NCI-H2029 (cell line): ENCODE measurements at regions not wholly inside any gene's neighbourhood (a gene's known extent, or its start where the extent isn't known, plus 50 kb on each side); places are given as distances from the start of the nearest gene placed in this dataset.
"Not testable (repeated sequence)": the region's sequence is repeated elsewhere in the genome, so short reads cannot be mapped to it uniquely, and the experiment has no call there.

ENCODE experiments used
- DNase-seq: peaks from one replicate; lab custom pipeline; 2025; lab: John Stamatoyannopoulos, UW

GRCh38 chr4:126924237-126924636 lies 708.5 kb upstream of the INTU start:
- no peak for DNase-seq

DNA sequence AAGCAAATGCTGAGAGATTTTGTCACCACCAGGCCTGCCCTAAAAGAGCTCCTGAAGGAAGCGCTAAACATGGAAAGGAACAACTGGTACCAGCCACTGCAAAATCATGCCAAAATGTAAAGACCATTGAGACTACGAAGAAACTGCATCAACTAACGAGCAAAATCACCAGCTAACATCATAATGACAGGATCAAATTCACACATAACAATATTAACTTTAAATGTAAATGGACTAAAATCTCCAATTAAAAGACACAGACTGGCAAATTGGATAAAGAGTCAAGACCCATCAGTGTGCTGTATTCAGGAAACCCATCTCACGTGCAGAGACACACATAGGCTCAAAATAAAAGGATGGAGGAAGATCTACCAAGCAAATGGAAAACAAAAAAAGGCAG lies 702.7 kb upstream of the INTU start:
- DNase-seq, result not testable (repeated sequence)

DNA sequence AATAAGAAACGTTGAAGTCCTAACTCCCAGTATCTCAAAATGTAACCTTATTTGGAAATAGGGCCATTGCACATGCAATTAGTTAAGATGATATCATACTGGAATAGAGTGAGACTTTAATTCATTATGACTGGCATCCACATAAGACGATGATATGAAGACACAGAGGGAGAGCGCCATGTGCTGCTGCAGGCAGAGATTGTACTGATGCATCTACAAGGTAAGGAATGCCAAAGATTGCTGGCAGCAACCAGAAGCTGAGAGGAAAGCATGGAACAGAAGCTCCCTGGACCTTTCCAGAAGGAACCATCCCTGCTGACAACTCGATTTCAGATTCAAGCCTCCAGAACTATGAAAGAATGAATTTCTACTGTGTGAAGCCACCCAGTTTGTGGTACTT lies 697.0 kb upstream of the INTU start:
- DNase-seq, result no peak

DNA sequence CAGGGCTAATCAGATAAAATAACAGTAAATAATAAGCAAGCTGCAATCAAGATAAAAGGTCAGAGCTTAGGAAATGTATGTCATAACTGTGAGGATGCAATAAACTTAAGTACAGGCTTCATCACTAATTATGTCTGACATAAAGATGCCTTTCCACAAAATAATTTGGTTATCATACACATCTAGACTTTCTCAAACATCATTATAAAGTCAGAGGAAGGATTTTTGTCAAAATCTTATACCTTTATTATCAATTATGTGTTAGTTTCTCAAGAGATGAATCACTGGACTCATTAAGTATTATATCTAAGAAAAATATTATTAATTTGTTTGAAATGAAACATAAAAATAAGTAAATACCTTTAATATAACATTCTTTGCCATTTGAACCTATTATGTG lies 695.4 kb upstream of the INTU start:
- DNase-seq, result no peak

DNA sequence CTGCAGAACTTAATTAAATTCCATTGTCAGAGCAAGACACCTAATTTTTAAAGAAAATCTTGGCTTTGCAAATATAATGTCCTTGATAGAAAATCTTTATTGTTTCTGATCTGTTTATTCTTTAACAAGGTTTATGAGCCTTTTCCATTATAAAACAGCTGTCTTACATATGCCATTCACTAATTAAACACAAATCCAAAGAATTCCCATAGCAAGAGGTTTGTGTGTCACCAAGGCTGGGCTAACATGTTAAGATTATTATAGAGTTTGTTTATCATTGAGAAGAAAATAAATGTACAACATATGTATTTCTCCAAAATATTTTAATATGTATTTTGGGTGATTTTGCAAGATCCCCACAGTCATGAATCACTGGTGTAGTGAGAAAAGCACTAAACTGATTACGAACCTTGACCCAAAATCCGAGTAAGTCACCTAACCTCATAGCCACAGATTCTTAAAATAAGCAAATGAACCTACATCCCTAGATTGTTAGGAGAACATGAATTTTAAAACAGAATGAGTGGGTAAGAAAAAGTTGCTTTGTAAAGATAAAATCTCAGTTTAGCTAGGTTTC lies 694.8 kb upstream of the INTU start:
- DNase-seq, result no peak

- no peak for DNase-seq
These were observed 693.4 kb upstream of the INTU start for GRCh38 chr4:126939401-126939800.

DNA sequence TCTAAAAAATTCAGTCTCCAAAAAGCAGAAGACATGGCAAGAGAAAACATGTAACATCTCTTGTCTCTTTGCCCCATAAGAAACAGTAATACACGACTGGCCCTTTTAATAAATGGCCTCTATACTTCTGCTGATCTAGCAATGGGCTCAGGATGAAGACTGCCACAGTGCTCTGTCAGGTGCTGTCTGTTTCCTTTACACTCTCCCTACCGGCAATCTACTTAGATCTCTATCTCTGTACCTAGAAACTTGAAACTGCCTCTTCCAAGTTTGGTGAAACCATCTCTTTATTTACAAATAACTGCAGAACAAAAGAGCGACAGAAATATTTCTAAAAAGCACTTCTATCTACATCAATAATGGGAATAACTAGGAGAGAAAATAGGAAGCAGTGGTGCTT lies 685.2 kb upstream of the INTU start:
- DNase-seq, result no peak

DNA sequence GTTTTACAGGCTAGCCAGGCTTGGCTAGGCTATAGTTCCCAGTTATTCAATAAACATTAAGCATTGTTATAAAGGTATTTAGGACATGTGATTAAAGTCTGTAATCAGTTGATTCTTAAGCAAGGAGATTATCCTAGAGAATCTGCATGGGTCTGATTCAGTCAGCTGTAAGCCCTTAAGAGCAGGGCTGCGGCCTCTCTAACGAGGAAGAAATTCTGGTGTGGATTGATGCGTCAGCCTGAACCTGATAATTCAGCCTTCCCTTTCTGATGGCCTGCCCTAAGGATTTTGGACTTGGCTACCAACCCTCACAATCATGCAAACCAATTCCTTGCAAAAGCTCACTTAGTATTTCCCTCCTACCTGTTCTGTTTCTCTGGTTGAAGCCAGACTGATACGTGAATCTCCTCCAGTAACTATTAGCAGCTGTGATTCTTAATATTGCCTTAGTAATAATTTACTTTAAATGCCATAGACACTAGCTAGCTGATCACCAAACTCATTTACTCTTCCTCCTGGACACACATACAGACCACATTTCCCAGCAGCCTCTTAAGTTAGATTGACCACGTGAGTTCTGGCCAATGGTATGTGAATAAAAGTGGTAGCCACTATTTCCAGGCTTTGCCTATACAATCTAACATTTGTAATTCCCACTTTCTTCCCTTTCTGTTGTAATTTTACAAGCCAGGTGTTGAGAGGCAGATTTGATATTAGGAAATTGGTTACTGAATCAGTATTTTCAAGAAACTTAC lies 678.0 kb upstream of the INTU start:
- no peak for DNase-seq

DNA sequence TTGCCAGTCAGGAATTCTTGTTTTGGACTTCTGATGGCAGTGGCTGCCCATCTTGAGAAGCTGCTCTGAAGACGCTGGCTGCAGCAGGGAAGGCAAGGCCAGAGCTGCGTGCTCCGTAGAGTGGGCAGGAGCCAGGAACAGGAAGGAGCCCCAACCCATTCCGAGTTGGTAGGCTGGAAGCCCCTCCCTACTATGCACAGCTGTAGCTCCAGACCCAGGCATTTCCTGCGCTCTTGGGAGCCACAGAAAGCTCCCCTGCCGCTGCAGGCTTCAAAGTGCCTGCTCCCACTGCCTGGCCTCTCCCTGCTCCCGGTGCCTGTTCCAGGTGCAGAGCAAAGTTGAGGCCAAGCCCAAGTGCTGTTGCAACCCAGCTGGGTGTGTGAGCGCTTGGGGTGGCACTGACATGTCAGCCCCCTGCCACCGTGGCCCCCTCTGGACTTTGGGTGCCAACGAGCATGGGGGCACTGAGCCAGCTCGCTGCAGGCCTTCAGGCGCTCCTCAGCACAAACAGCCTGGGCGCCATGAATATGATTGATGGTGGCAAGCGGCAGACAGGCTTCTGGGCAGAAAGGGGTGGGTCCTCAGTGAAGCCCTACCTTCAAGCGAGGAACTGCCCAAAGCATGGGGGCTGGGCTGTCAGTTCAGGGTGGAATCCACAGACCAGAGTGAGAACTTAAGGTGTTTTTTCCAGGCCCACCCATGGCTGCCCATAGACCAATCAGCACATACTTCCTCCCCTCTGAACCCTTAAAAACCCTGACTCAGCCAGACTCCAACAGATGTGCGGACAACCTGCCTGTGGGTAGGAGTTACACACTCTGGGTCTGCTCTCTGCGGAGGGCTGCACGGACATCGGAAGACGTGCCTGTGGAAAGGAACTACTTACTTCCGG lies 677.2 kb upstream of the INTU start:
- no peak for DNase-seq

DNA sequence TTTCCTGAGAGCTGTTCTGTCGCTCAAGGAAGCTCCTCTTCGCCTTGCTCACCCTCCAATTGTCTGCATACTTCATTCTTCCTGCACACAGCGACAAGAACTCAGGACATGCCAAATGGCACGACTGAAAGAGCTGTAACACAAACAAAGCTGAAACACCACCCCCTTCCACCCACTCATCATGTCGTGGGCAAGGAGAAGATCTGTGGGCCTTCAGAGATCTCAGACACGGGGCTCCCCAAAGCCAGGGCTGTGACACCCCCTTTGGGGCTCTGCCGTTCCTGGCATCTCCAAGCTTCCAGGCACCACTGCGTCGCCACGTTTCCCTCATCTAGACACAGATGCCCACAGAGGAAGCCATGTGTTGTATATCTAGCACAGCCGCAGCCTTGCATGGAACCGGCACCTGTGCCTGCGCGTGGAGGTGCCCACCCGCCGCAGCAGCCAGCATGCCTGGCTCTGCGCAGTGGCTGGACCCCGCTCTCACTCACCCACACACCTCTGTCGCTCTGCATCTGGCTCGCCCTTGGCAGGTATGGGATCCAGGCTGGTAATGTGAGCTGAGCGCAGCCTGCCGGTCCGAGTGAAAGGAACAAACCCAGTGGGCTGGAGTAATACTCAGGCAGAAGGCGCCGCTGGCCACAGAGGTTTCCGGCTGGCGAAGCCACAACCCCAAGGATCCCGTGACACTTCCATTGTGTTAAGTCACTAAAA lies 676.4 kb upstream of the INTU start:
- DNase-seq, result no peak

DNA sequence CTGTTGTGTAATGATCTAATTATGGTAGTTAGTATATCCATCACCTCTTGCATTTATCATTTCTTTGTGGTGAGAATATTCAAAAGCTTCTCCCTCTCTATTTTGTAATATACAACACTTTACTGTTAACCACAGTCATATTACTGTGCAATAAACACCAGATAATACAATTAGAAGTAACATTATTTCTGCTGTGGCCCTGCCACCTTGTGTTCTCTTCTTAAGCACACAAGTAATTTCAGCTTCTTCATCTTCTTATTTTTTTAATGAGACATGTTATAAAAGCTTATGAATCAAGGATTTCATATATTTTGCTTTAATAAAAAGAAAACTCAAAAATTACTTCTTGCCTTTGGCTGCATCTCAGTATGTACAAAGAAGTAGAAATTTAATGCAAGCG lies 675.2 kb upstream of the INTU start:
- no peak for DNase-seq

GRCh38 chr4:126957987-126958386 lies 674.8 kb upstream of the INTU start:
- no peak for DNase-seq

DNA sequence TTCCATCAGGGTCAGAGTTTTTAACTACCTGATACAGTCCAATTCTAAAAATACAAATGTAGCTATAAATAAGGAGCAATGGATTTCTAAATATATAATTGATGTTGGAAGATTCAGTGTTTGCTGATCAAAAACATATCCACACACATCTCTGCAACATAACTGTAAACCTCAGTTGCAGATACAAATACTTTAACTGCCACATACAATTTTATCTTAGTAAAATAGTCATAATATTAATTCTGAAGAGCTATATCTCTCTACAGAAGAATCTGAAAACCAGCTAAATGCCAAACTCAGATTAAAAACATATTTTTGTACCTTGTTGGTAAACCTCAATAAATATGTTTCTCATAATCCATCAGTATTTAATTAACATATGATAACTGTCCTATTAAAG lies 674.3 kb upstream of the INTU start:
- no peak for DNase-seq

GRCh38 chr4:126959056-126959745 lies 673.6 kb upstream of the INTU start:
- no peak for DNase-seq

- DNase-seq, result no peak
These were observed 672.0 kb upstream of the INTU start for GRCh38 chr4:126960760-126961159.

DNA sequence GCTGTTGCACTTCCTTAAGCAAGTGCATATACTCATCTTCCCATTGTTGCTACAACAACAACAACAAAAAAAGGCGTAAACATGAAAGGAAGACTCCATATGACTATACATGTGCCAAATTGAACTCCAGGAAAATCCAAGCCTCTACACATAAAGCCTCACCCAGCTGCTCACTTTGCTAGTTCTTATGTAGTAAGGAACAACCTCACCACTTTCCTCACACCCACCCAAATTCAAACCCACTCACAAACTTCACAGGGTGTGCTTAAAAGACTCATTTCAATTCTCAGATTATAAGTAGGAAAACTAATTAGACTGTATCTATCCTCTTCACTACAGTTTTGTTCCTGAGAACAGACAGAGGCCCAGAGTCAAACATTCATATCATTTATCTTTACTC lies 671.1 kb upstream of the INTU start:
- no peak for DNase-seq

DNA sequence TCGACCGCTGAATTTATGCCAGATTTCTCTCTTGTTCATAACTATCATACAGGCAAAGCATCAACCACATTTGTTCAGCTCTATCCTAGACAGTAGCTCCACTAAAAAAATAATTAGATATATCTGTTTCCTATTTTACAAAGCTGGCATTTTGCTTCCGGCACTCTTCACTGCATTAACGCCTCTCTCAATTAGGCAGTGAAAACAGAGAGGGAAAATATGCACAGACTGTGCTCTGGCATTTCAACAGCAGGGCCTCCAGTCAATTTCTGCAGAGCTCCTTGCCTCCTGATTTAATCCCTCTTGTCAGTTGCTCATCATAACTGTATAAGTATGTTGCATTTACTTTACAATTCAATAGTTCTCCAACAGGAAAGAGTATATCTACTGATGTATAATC lies 666.9 kb upstream of the INTU start:
- no peak for DNase-seq

- no peak for DNase-seq
These were observed 663.2 kb upstream of the INTU start for GRCh38 chr4:126969360-126970235.

DNA sequence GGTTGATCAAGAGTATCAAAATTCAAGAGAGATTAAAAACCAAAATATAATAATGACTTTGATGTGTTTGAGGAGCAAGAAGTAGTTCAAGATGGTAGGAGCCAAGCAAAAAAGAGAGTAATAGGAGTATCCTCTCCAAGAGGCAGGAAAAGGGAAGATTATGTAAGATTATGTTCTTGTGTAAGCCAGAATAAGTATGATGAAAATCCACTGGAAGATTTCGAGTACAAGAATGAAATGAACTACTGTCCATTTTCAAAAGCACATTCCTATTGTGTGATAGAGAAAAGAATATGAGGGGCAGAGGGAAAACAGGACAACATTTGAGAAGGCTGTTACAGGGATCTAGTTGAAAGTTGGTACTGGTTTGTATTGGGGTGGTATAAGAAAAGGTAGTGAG lies 659.6 kb upstream of the INTU start:
- no peak for DNase-seq

GRCh38 chr4:126976850-126977632 lies 655.7 kb upstream of the INTU start:
- DNase-seq, result no peak
